ENCODE measurements at regions not wholly inside any gene's neighbourhood (a gene's known extent, or its start where the extent isn't known, plus 50 kb on each side); places are given as distances from the start of the nearest gene placed in this dataset.
"Not testable (repeated sequence)": the region's sequence is repeated elsewhere in the genome, so short reads cannot be mapped to it uniquely, and the experiment has no call there.

DNA sequence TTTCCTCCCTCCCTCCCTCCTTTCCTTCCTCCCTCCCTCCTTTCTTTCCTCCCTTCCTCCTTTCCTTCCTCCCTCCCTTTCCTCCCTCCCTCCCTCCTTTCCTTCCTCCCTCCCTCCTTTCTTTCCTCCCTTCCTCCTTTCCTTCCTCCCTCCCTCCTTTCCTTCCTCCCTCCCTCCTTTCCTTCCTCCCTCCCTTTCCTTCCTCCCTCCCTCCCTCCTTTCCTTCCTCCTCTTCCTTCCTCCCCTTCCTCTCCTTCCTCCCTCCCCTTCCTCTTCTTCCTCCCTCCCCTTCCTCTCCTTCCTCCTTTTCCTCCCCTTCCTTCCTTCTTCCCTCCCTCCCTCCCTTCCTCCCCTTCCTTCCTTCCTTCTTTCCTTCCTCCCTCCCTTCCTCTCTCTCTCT is 748.5 kb downstream of the EPHA4 start:
- H4K91ac ChIP-seq (ENCODE audit: low read length); H2BK120ac ChIP-seq (ENCODE audit: low read depth, low read length); H3K4me2 ChIP-seq (ENCODE audit: low read length, poor library complexity, severe bottlenecking); H3K4ac ChIP-seq (ENCODE audit: low read depth in 1 of 2, low read length in 2 of 2); H3K79me1 ChIP-seq (replicated peaks; ENCODE audit: low read length, poor library complexity, severe bottlenecking); H3K18ac ChIP-seq (ENCODE audit: low read depth in 1 of 2, low read length in 2 of 2); H3K36me3 ChIP-seq (ENCODE audit: control insufficient read depth in 1 of 2, insufficient read depth in 2 of 2, low read depth in 1 of 2, low read length in 2 of 2); H2AFZ ChIP-seq (ENCODE audit: low read depth, low read length); H4K8ac ChIP-seq (ENCODE audit: low read length); H3K27me3 ChIP-seq (ENCODE audit: control insufficient read depth in 1 of 2, insufficient read depth in 1 of 2, low read length in 2 of 2); H3K23ac ChIP-seq (ENCODE audit: low read length in 2 of 2); H3K4me3 ChIP-seq (ENCODE audit: insufficient read depth in 1 of 2, low read depth in 1 of 2, low read length in 2 of 2); H3K27ac ChIP-seq (ENCODE audit: low read length, poor library complexity, severe bottlenecking); H2BK12ac ChIP-seq (ENCODE audit: low read length in 2 of 2); H2BK15ac ChIP-seq (ENCODE audit: low read depth, poor library complexity, severe bottlenecking); DNase-seq; H2AK5ac ChIP-seq (ENCODE audit: low read length, severe bottlenecking); H3K9ac ChIP-seq (ENCODE audit: low read length); H3K9me3 ChIP-seq (ENCODE audit: control insufficient read depth, low read length); H2BK5ac ChIP-seq (ENCODE audit: low read depth, low read length, poor library complexity, severe bottlenecking); H3K14ac ChIP-seq (ENCODE audit: low read length in 2 of 2); H3K4me1 ChIP-seq (ENCODE audit: control insufficient read depth, insufficient read depth, low read depth, low read length): not testable (repeated sequence)

DNA sequence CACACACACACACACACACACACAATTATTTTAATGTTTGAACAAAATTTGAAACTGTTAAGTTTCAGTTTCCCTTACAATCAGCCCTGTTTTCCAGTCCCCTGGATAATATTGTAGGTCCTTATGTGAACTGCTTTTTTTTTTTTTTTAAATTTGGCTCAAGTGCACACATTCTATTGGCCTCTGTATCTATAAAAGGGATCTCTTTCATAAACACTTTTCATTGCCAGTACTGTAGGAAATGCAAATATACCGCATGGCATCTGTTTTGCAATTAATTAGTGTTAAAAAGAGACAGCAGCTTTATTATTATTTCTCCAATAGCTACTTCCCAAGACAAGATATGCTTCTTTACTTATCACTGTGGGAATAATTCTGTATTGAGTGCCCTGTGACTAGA is 738.7 kb downstream of the EPHA4 start:
- Histone ChIP-seq H3K4ac (ENCODE audit: low read depth in 1 of 2, low read length in 2 of 2) (no peak overlapping the region), H4K91ac (ENCODE audit: low read length) (no peak overlapping the region), H3K18ac (ENCODE audit: low read depth in 1 of 2, low read length in 2 of 2) (no peak overlapping the region), H2BK15ac (ENCODE audit: low read depth, poor library complexity, severe bottlenecking) (no peak overlapping the region), H2BK120ac (ENCODE audit: low read depth, low read length) (no peak overlapping the region), H3K27ac (ENCODE audit: low read length, poor library complexity, severe bottlenecking) (no peak overlapping the region), H2BK5ac (ENCODE audit: low read depth, low read length, poor library complexity, severe bottlenecking) (no peak overlapping the region), H4K8ac (ENCODE audit: low read length) (no peak overlapping the region), H3K36me3 (ENCODE audit: control insufficient read depth in 1 of 2, insufficient read depth in 2 of 2, low read depth in 1 of 2, low read length in 2 of 2) (no peaks in the 10 kb centered on the region), H3K4me2 (ENCODE audit: low read length, poor library complexity, severe bottlenecking) (no peak overlapping the region), H3K4me3 (ENCODE audit: insufficient read depth in 1 of 2, low read depth in 1 of 2, low read length in 2 of 2) (no peak overlapping the region), H2AK5ac (ENCODE audit: low read length, severe bottlenecking) (no peak overlapping the region), H2BK12ac (ENCODE audit: low read length in 2 of 2) (no peak overlapping the region), H3K9ac (ENCODE audit: low read length) (no peak overlapping the region), H3K27me3 (ENCODE audit: control insufficient read depth in 1 of 2, insufficient read depth in 1 of 2, low read length in 2 of 2) (no peaks in the 10 kb centered on the region), H2AFZ (ENCODE audit: low read depth, low read length) (no peak overlapping the region), H3K4me1 (ENCODE audit: control insufficient read depth, insufficient read depth, low read depth, low read length) (no peaks in the 10 kb centered on the region), H3K14ac (ENCODE audit: low read length in 2 of 2) (no peak overlapping the region), H3K79me1 (replicated peaks; ENCODE audit: low read length, poor library complexity, severe bottlenecking) (no peaks in the 10 kb centered on the region), H3K23ac (ENCODE audit: low read length in 2 of 2) (no peak overlapping the region), H3K9me3 (ENCODE audit: control insufficient read depth, low read length) (no peaks in the 10 kb centered on the region)
- DNase-seq, result peak; percentile 15
- WGBS, result no CpG with 5 or more reads among the region's 1 CpG

GRCh38 chr2:220835583-220835982 is 736.5 kb downstream of the EPHA4 start:
- no peak overlapping the region for H3K4ac ChIP-seq (ENCODE audit: low read depth in 1 of 2, low read length in 2 of 2)
- 49% methylated on average over 3 of the region's 5 CpGs for WGBS
- no peaks in the 10 kb centered on the region for H3K27me3 ChIP-seq (ENCODE audit: control insufficient read depth in 1 of 2, insufficient read depth in 1 of 2, low read length in 2 of 2)
- H2BK15ac ChIP-seq (ENCODE audit: low read depth, poor library complexity, severe bottlenecking), result no peak overlapping the region
- no peak overlapping the region for H2AK5ac ChIP-seq (ENCODE audit: low read length, severe bottlenecking)
- H3K36me3 ChIP-seq (ENCODE audit: control insufficient read depth in 1 of 2, insufficient read depth in 2 of 2, low read depth in 1 of 2, low read length in 2 of 2), result no peaks in the 10 kb centered on the region
- H3K79me1 ChIP-seq (replicated peaks; ENCODE audit: low read length, poor library complexity, severe bottlenecking), result no peaks in the 10 kb centered on the region
- H4K91ac ChIP-seq (ENCODE audit: low read length), result no peak overlapping the region
- no peaks in the 10 kb centered on the region for H3K4me1 ChIP-seq (ENCODE audit: control insufficient read depth, insufficient read depth, low read depth, low read length)
- H3K14ac ChIP-seq (ENCODE audit: low read length in 2 of 2), result no peak overlapping the region
- H4K8ac ChIP-seq (ENCODE audit: low read length), result no peak overlapping the region
- H3K9ac ChIP-seq (ENCODE audit: low read length), result no peak overlapping the region
- H3K27ac ChIP-seq (ENCODE audit: low read length, poor library complexity, severe bottlenecking), result no peak overlapping the region
- no peak overlapping the region for H3K18ac ChIP-seq (ENCODE audit: low read depth in 1 of 2, low read length in 2 of 2)
- no peak overlapping the region for H3K23ac ChIP-seq (ENCODE audit: low read length in 2 of 2)
- H2BK5ac ChIP-seq (ENCODE audit: low read depth, low read length, poor library complexity, severe bottlenecking), result no peak overlapping the region
- H2AFZ ChIP-seq (ENCODE audit: low read depth, low read length), result no peak overlapping the region
- H3K4me3 ChIP-seq (ENCODE audit: insufficient read depth in 1 of 2, low read depth in 1 of 2, low read length in 2 of 2), result no peak overlapping the region
- peak; percentile 12 for DNase-seq
- no peak overlapping the region for H2BK12ac ChIP-seq (ENCODE audit: low read length in 2 of 2)
- H2BK120ac ChIP-seq (ENCODE audit: low read depth, low read length), result no peak overlapping the region
- no peak overlapping the region for H3K4me2 ChIP-seq (ENCODE audit: low read length, poor library complexity, severe bottlenecking)
- no peaks in the 10 kb centered on the region for H3K9me3 ChIP-seq (ENCODE audit: control insufficient read depth, low read length)

DNA sequence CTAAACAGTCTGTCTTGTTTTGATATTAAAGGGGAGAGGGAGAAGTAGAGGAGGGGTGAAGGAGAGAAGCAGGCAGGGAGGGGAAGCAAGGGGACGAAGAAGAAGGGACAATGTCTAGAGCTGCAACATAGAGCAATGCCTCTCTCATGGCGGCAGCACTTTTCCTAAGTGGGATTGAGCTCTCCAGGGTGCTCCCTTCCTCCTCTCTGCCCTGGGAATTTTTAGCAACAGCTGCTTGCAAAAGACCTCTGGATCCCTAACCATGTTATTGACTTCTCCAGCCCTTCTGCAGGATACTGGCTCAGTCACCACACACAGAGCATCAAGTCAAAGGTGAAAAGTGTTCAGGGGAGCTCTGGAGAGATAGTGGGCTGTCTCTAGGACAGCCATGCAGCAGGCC is 734.9 kb downstream of the EPHA4 start:
- no peak overlapping the region for H2BK12ac ChIP-seq (ENCODE audit: low read length in 2 of 2)
- no peak overlapping the region for H3K4me3 ChIP-seq (ENCODE audit: insufficient read depth in 1 of 2, low read depth in 1 of 2, low read length in 2 of 2)
- no peak overlapping the region for H2BK120ac ChIP-seq (ENCODE audit: low read depth, low read length)
- no peak overlapping the region for H3K18ac ChIP-seq (ENCODE audit: low read depth in 1 of 2, low read length in 2 of 2)
- H2AK5ac ChIP-seq (ENCODE audit: low read length, severe bottlenecking), result no peak overlapping the region
- H3K27me3 ChIP-seq (ENCODE audit: control insufficient read depth in 1 of 2, insufficient read depth in 1 of 2, low read length in 2 of 2), result no peaks in the 10 kb centered on the region
- no peak overlapping the region for H4K91ac ChIP-seq (ENCODE audit: low read length)
- H3K23ac ChIP-seq (ENCODE audit: low read length in 2 of 2), result no peak overlapping the region
- no peaks in the 10 kb centered on the region for H3K9me3 ChIP-seq (ENCODE audit: control insufficient read depth, low read length)
- no peaks in the 10 kb centered on the region for H3K79me1 ChIP-seq (replicated peaks; ENCODE audit: low read length, poor library complexity, severe bottlenecking)
- no peak overlapping the region for H2AFZ ChIP-seq (ENCODE audit: low read depth, low read length)
- WGBS, result 94% methylated on average over 2 of the region's 2 CpGs
- H2BK5ac ChIP-seq (ENCODE audit: low read depth, low read length, poor library complexity, severe bottlenecking), result no peak overlapping the region
- no peaks in the 10 kb centered on the region for H3K4me1 ChIP-seq (ENCODE audit: control insufficient read depth, insufficient read depth, low read depth, low read length)
- no peak overlapping the region for H3K14ac ChIP-seq (ENCODE audit: low read length in 2 of 2)
- no peaks in the 10 kb centered on the region for H3K36me3 ChIP-seq (ENCODE audit: control insufficient read depth in 1 of 2, insufficient read depth in 2 of 2, low read depth in 1 of 2, low read length in 2 of 2)
- no peak overlapping the region for H3K9ac ChIP-seq (ENCODE audit: low read length)
- H2BK15ac ChIP-seq (ENCODE audit: low read depth, poor library complexity, severe bottlenecking), result no peak overlapping the region
- no peak overlapping the region for H3K4me2 ChIP-seq (ENCODE audit: low read length, poor library complexity, severe bottlenecking)
- no peak overlapping the region for H3K4ac ChIP-seq (ENCODE audit: low read depth in 1 of 2, low read length in 2 of 2)
- no peak for DNase-seq
- H3K27ac ChIP-seq (ENCODE audit: low read length, poor library complexity, severe bottlenecking), result no peak overlapping the region
- H4K8ac ChIP-seq (ENCODE audit: low read length), result no peak overlapping the region

Data from mesenchymal stem cell (in vitro differentiated cells and primary cell).